Kidney epithelial cell (primary cell): ENCODE measurements at regions not wholly inside any gene's neighbourhood (a gene's known extent, or its start where the extent isn't known, plus 50 kb on each side); places are given as distances from the start of the nearest gene placed in this dataset.

Experiments used
- DNase-seq: peaks from one replicate; pipeline ENCODE4 v3.0.0-alpha.2; 2010; ENCODE audit warnings: low read depth
- H3K27me3 ChIP-seq: 2 replicates; pipeline ENCODE4 v1.6.0; 2011; ENCODE audit warnings: low read length; ENCODE audit not compliant: control insufficient read depth, insufficient read depth
- H3K36me3 ChIP-seq: 2 replicates; pipeline ENCODE4 v1.5.1; 2011; ENCODE audit warnings: low read length; ENCODE audit not compliant: control insufficient read depth, insufficient read depth
- H3K4me3 ChIP-seq: 2 replicates; pipeline ENCODE4 v1.5.1; 2011; ENCODE audit warnings: low read depth, mild to moderate bottlenecking, control low read depth, low read length
- TF ChIP-seq, protein P1 (sequence below): IDR thresholded peaks from 2 replicates; pipeline ENCODE4 v1.5.1; 2011; ENCODE audit warnings: mild to moderate bottlenecking, moderate library complexity, low read length, control low read depth, inconsistent platforms; ENCODE audit not compliant: insufficient read depth, poor library complexity, severe bottlenecking

DNA sequence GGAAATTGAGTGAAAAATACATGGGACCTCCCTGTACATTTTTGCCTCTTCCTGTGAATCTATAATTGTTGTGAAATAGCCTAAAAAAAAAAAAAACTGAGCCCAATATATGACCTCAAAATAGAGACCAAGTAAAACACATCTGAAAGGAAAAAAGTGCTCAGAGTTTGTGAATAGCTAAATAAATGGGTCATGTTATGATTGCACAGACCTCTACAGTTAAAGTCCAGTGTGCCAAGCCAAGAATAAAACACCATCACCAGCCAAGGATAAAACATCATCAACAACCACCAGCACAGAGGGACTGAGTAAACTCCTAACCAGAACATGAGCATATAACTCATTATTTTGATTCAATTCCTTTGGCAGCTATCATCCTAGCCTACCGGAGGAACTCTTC is 115.6 kb upstream of the AGTR1 start:
- DNase-seq = no peak
- Histone ChIP-seq H3K4me3 (no peak overlapping the region), H3K27me3 (no peaks in the 10 kb centered on the region), H3K36me3 (no peaks in the 10 kb centered on the region)
- TF ChIP-seq, protein P1, sequence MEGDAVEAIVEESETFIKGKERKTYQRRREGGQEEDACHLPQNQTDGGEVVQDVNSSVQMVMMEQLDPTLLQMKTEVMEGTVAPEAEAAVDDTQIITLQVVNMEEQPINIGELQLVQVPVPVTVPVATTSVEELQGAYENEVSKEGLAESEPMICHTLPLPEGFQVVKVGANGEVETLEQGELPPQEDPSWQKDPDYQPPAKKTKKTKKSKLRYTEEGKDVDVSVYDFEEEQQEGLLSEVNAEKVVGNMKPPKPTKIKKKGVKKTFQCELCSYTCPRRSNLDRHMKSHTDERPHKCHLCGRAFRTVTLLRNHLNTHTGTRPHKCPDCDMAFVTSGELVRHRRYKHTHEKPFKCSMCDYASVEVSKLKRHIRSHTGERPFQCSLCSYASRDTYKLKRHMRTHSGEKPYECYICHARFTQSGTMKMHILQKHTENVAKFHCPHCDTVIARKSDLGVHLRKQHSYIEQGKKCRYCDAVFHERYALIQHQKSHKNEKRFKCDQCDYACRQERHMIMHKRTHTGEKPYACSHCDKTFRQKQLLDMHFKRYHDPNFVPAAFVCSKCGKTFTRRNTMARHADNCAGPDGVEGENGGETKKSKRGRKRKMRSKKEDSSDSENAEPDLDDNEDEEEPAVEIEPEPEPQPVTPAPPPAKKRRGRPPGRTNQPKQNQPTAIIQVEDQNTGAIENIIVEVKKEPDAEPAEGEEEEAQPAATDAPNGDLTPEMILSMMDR = no peak

DNA sequence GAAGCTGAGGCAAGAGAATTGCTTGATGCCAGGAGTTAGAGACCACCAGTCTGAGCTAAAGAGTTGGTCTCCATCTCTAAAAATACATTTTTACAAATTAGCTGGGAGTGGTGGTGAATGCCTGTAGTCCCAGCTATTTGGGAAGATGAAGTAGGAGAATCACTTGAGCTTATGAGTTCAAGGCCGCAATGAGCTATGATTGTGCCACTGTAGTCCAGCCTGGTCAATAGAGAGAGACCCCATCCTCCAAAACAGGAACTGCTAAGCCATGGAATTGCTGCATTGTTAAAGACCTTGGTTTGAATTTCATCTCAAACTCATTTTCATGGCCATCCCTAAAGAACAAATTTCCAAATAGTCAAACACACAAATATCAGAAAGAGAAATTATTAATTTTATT is 113.9 kb upstream of the AGTR1 start:
- no peak for DNase-seq
- TF ChIP-seq, protein P1 = no peak
- no peaks in the 10 kb centered on the region for H3K36me3 ChIP-seq
- no peak overlapping the region for H3K4me3 ChIP-seq
- no peaks in the 10 kb centered on the region for H3K27me3 ChIP-seq

DNA sequence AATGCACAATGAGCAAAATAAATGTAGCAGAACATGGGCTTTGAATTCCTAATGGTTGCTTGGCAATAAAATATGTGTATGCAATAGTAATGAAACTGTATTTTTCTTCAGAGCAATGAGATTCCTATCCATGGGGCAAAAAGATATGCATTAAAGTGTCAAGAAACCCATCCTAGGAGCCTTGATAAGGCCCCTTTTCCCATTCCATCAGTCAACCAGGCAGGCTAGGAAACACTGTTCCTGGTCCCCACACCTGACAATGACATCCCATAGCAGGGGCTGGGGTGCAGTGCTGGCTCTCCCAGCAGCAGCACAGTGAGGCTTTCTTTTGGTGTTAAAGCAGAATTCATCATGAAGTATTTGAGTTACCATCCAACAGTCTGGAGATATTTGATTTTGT is 113.3 kb upstream of the AGTR1 start:
- no peaks in the 10 kb centered on the region for H3K36me3 ChIP-seq
- no peak overlapping the region for H3K4me3 ChIP-seq
- no peaks in the 10 kb centered on the region for H3K27me3 ChIP-seq
- TF ChIP-seq, protein P1 = no peak
- DNase-seq = no peak

DNA sequence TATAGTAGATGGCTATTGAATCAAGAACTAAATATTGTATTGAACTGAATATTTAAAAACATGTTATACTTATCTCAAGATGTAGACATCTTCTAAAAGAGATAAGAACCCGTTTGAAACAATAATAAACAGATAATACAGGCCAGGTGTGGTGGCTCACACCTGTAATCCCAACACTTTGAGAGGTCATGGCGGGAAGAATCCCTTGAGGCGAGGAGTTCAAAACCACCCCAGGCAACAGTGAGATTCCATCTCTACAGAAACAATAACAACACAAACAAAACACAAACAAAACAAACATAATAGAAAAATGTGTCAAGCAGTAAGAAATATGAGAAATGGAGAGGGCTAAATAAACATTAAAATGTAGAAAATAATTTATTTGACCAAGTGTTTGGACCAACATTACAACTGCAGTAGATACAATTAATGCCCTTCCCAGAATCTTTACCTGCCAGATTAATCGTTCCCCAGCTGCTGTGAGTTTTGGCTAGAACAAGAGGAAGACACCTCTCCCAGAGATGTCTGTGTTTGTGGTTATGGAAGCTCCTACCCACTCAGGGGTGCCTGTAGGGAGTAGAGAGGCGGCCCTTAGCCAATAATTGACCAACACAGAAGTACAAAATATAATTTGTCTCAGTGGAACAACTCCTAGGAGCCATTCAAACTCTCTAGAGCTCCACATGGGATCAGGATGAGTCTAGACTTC is 111.9 kb upstream of the AGTR1 start:
- TF ChIP-seq, protein P1 = no peak

DNA sequence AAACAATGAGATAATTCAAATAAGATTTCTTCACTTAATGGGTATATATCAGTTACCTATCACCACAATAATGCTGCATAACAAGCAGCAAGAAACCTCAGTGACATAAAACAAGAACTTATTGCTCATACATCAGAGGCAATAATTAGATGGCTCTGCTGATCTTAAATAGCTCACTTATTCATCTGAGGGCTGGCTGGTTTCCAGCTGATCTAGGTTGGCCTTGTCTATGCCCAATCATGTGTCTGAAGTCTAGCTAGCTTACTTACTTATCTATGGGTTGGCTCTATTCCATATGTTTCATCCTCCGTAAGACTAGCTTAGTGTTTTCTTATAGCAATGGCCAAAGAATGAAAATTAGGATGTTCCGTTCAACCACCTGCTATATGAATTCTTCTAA is 109.4 kb upstream of the AGTR1 start:
- no peak overlapping the region for H3K4me3 ChIP-seq
- TF ChIP-seq, protein P1 = no peak
- no peaks in the 10 kb centered on the region for H3K36me3 ChIP-seq
- H3K27me3 ChIP-seq = no peaks in the 10 kb centered on the region
- no peak for DNase-seq

More for the DNA sequence above, 111.9 kb upstream of the AGTR1 start:
- Histone ChIP-seq H3K27me3 (no peaks in the 10 kb centered on the region), H3K4me3 (no peak overlapping the region), H3K36me3 (no peaks in the 10 kb centered on the region)
- no peak for DNase-seq

DNA sequence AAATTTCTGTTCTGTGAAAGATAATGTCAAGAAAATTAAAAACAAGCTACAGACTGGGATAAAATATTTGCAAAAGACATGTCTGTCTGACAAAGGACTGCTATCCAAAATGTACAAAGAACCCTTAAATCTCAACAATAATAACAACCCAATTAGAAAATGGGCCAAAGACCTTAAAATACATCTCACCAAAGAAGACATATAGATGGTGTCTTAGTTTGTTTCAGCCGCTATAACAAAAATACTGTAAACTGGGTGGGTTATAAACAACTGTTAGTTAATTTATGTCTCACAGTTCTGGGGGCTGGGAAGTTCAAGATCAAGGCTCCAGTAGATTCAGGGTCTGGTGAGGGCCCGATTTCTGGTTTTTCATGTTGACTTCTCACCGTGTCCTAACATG is 106.2 kb upstream of the AGTR1 start:
- TF ChIP-seq, protein P1 = no peak
- no peak for DNase-seq
- Histone ChIP-seq H3K36me3 (no peaks in the 10 kb centered on the region), H3K27me3 (no peaks in the 10 kb centered on the region), H3K4me3 (no peak overlapping the region)
